IPS-18c (cell line): ENCODE measurements at regions not wholly inside any gene's neighbourhood (a gene's known extent, or its start where the extent isn't known, plus 50 kb on each side); places are given as distances from the start of the nearest gene placed in this dataset.
"Not testable (repeated sequence)": the region's sequence is repeated elsewhere in the genome, so short reads cannot be mapped to it uniquely, and the experiment has no call there.

Source experiments
- H3K4me3 ChIP-seq: 2 replicates; pipeline ENCODE4 v1.7.0; 2013; ENCODE audit warnings: low read depth, mild to moderate bottlenecking, low read length, moderate library complexity; ENCODE audit not compliant: insufficient read depth
- H3K9me3 ChIP-seq: one replicate; pipeline ENCODE4 v1.6.1; 2013; ENCODE audit warnings: mild to moderate bottlenecking, low read length, moderate library complexity; ENCODE audit not compliant: control insufficient read depth, insufficient read depth

DNA sequence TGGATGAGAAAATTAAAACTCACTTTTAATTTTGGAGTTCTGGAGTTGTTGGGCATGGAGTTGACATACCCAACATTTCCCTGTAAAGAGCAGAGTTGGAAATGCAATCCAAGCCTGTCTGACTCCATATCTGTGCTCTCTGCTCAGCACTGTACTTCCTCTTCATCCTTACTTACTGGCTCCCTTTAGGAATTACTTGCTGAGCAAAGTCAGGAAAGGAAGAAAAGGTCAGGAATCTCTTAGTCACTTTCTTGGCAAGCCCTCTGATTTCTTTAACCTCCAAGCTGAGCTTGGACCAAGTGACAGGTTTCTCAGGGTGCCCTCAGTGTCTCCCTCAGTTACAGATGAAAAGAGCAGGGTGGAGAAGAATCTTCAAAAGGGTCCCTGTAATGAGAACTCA is 501.5 kb downstream of the ZIC3 start:
- Histone ChIP-seq H3K9me3 (no peaks in the 10 kb centered on the region), H3K4me3 (no peak overlapping the region)

DNA sequence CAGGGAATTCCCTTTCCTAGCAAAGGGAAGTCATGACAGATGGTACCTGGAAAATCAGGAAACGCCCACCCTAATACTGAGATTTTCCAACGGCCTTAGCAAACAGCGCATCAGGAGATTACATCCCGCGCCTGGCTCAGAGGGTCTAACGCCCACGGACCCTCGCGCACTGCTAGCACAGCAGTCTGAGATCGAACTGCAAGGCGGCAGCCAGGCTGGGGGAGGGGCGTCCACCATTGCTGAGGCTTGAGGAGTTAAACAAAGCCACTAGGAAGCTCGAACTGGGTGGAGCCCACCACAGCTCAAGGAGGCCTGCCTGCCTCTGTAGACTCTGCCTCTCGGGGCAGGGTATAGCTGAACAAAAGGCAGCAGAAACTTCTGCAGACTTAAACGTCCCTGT is 507.7 kb downstream of the ZIC3 start:
- H3K4me3 ChIP-seq = no peak overlapping the region
- H3K9me3 ChIP-seq = peaks cover 3% of the 10 kb centered on the region

DNA sequence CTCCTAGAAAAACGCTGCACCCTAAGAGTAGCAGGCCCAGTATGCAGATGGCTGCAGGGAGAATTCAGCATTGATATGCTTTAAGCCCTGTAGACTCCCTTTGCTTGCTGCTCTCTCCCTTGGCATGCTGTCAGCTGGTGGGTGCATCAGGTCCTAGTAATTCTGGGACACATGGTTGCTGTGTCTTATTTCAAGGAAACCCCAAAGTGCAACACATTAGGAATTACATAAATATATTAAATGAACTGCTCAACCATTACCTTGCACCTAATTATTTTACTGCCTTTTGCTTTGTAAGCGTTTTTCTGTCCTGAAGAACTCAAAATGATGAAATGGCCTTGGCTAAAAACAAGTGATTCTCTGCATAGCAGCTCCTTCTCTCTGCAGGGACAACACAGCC is 516.3 kb downstream of the ZIC3 start:
- H3K4me3 ChIP-seq = no peak overlapping the region
- peaks cover 3% of the 10 kb centered on the region for H3K9me3 ChIP-seq

DNA sequence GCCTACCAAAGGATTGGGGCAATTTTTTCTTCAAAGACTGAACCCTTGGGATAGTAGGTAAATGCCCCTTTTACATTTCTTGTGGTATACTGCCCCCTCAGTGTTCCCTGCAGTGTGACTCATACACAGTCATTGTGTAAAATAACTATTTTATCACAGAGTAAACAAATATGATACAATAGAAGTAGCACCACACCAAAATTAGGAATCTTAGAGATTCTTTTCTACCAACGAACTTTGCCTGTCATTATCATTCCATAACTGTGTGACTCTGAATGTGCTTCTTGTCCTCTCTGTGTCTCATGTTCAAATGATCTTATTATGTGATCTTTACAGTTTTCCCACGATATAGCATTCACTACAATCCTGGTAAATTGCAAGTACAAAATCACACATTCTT is 517.0 kb downstream of the ZIC3 start:
- Histone ChIP-seq H3K4me3 (no peak overlapping the region), H3K9me3 (peaks cover 3% of the 10 kb centered on the region)

DNA sequence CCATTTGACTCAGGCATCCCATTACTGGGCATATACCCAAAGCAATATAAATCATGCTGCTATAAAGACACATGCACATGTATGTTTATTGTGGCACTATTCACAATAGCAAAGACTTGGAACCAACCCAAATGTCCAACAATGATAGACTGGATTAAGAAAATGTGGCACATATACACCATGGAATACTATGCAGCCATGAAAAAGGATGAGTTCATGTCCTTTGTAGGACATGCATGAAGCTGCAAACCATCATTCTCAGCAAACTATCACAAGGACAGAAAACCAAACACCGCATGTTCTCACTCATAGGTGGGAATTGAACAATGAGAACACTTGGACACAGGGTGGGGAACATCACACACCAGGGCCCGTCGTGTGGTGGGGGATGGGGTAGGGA is 545.0 kb downstream of the ZIC3 start:
- H3K9me3 ChIP-seq, H3K4me3 ChIP-seq: not testable (repeated sequence)

DNA sequence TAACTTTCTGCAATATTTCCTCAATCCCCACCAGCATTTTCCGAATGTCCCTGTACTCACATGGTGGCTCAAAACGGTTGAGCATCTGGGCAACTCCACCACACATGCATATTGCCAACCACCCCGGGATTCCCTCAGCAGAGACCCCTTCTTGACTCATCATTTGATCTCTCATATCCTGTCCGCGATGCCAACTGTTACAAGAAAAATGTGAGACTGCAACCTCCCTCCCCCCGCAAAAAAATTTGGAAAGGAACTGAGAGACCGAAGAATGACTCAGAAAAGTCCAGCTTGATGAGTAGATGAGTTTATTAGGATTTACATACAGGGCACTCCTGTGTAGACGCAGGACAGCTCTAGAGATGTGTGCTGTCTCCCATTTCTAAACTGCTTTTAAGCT is 561.4 kb downstream of the ZIC3 start:
- Histone ChIP-seq H3K4me3 (no peak overlapping the region), H3K9me3 (peaks cover 9% of the 10 kb centered on the region)

DNA sequence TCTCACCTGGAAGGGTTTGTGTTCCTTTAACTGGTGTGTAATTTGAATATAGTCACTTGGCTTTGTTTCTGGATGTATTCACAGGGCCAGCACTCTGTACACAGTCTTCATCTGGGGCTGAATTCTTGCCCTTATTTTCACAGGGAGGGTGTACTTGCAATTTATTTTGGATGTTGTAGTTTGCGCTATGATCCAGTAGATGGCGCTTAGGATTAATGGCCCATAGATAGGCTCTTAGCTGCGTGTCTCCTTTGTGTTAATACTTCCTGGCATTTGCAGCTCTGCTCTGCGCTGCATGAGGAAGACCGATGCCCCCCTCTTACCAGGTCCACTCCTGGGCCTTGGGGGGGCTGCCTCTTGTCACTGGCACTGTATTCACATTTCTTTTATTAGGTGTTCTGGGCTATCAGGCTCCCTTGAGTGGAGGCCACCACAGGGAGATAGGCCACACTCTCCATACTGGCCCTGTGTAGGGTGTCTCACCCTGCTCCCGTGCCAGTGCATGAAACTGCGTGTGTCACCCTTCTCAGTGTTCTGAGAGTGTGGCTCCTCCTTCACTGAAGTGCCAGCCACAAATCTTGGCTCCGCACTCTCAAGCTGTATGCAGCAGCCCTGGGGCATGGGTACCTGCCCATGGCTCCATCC is 562.2 kb downstream of the ZIC3 start:
- Histone ChIP-seq H3K9me3 (peaks cover 9% of the 10 kb centered on the region), H3K4me3 (no peak overlapping the region)

DNA sequence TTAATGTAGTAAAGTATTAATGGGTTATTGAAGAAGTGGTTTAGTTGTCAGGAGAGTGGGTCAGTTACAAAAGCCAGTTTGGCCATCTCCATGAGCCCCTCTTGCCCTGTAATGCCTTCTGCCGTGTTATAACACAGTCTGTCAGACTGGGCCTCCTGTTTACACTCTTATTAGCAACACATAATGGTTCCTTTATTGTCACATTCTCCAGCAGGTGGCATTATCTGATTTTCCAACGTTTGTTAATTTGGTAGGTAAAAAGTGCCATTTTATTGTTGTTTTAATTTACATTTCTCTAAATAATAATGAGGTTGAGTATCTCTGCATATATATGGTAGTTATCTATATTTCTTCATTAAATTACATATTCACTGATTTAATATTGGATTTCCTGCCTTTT is 560.8 kb downstream of the FGF13 start:
- Histone ChIP-seq H3K4me3 (no peak overlapping the region), H3K9me3 (no peaks in the 10 kb centered on the region)

DNA sequence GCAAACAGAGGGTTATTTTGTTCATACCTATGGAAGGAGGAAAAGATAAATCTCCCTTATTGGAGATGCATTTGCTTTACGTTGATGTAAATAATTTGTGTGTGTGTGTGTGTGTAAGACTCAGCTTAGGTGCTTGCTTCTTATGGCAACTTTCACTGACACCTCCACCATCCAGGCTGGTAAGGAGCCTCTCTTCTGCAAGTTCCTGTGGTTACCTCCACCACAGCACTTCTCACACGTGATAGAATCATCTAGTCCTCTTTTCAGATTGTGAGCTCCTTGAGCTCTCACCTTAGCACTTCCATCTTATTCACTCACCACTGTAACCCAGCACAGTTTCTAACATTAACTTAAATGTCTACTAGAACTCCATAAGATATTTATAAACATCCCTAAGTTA is 553.7 kb downstream of the FGF13 start:
- no peaks in the 10 kb centered on the region for H3K9me3 ChIP-seq
- H3K4me3 ChIP-seq = no peak overlapping the region

DNA sequence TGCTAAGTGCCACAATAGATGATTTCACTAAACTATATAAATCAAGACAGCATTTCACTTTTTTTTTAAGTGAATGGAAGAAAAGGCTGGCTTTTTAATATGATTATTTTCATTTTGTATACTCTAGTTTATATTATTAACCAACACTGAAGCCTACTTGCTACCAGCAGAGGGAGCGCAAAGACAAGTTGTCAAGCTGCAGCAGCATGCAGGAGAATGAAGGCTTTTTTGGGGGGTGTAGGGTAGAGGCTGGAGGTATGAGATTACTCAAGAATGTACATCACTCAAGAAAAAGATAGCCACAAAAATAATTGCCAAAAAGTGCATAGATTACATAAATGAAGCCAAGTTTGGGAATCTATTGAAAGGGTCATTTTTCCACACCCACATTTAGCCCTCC is 519.5 kb downstream of the FGF13 start:
- Histone ChIP-seq H3K4me3 (no peak overlapping the region), H3K9me3 (no peaks in the 10 kb centered on the region)

DNA sequence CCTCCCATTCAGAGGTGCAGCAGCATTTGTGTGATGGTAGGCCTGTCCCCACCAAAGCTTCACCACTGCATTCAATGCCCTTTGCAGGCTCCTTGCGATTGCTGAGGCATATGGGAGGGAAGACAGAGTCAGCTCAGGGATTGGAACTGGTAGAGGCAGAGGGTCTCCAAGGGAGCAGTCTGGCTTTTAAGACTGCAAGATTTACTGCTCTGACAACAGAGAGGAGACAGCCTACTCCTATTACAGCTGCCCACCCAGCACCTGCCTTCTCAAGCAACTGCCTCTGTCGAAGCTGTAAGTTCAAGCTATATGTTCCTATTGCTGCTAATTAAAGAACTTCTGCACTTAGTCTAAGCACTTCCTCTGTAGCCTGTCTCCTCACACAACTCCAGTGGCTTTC is 481.8 kb downstream of the FGF13 start:
- Histone ChIP-seq H3K4me3 (no peak overlapping the region), H3K9me3 (peaks cover 9% of the 10 kb centered on the region)

DNA sequence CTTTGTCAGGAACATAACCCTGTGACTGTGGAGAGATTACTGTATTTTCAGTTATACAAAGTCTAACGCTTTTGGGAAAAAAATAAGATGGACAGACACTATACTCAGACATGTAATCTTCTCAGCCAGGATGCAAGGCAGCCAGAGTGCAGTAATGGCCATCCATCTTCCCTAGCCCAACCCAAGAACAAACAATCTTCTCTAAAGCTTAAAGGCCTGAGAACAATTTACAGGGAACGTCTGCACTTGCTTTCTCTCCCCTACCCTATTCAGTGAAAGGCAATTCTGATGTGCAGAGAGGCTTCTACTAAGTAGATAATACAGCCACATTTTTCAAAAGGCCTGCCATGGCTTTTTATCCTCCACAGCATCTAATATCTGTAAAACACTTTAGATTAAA is 471.3 kb downstream of the FGF13 start:
- H3K4me3 ChIP-seq = no peak overlapping the region
- peaks cover 3% of the 10 kb centered on the region for H3K9me3 ChIP-seq

DNA sequence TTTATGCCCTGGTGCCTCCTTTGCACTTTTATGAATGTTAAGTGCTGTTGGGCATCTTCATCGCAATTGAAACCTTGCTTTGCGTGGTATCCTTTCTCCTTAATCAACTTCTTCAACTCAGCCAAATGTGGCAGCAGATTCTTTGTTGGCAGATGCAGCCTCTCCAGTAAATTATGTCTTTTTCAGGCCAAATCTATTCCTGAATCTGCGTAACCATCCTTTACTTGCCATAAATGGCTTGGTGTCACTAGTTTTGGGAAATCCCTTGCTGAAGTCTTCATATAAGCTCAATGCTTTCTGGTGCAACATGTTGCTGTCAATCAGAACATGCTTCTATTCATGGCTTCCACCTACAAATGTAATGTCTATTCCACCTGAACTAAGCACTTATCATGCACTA is 457.5 kb downstream of the FGF13 start:
- H3K4me3 ChIP-seq = no peak overlapping the region
- no peaks in the 10 kb centered on the region for H3K9me3 ChIP-seq

DNA sequence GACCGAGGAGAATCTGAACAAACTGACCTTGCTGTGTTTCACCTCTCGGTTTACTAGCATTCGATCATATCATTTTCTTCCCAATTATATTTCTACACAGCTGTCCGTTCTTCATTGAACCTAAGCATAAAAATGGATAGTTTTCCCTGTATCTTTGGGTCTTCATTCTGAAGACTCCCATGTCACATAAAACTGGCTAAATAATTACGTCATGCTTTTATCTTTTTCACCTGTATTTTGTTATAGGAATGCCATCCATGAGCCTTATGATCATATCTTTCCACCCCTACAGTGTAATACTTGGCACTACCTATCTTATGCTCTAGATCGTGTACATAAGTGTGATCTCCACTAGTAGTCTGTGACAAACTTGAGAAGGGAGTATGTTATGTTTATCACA is 456.1 kb downstream of the FGF13 start:
- Histone ChIP-seq H3K4me3 (no peak overlapping the region), H3K9me3 (no peaks in the 10 kb centered on the region)

DNA sequence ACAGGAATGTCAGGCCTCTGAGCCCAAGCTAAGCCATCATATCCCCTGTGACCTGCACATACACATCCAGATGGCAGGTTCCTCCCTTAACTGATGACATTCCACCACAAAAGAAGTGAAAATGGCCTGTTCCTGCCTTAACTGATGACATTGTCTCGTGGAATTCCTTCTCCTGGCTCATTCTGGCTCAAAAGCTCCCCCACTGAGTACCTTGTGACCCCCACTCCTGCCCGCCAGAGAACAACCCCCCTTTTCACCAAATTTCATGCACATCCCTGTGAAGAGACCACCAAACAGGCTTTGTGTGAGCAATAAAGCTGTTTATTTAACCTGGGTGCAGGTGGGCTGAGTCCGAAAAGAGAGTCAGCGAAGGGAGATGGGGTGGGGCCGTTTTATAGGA is 447.4 kb downstream of the FGF13 start:
- H3K4me3 ChIP-seq, H3K9me3 ChIP-seq: not testable (repeated sequence)

DNA sequence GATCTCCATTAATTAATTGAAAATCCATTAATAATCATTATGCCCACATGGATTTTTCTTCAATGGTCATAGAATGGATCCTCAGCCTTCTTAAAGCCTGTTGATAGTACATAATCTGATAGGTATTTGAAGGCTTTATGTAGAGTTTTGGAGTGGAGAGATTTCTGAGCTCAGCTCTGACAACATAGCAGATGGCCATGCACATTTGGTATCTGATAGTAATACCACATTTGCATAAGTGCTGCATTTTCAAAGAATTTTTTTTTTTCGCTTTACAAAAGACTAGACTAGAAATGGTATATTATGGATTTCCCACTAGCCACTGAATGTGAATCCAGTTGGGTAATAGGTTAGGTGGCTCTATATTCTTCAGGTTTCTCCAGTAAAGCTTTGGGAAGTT is 440.6 kb downstream of the FGF13 start:
- Histone ChIP-seq H3K9me3 (peaks cover 3% of the 10 kb centered on the region), H3K4me3 (no peak overlapping the region)

DNA sequence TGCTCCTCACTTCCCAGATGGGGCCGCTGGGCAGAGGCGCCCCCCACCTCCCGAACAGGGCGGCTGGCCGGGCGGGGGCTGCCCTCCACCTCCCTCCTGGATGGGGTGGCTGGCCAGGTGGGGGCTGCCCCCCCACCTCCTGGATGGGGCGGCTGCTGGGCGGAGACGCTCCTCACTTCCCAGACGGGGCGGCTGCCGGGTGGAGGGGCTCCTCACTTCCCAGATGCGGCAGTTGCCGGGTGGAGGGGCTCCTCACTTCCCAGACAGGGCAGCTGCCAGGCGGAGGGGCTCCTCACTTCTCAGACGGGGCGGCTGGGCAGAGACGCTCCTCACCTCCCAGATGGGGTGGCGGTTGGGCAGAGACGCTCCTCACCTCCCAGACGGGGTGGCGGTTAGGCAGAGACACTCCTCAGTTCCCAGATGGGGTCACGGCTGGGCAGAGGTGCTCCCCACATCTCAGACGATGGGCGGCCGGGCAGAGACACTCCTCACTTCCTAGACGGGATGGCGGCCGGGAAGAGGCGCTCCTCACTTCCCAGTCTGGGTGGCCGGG is 428.8 kb downstream of the FGF13 start:
- H3K4me3 ChIP-seq, H3K9me3 ChIP-seq: not testable (repeated sequence)

DNA sequence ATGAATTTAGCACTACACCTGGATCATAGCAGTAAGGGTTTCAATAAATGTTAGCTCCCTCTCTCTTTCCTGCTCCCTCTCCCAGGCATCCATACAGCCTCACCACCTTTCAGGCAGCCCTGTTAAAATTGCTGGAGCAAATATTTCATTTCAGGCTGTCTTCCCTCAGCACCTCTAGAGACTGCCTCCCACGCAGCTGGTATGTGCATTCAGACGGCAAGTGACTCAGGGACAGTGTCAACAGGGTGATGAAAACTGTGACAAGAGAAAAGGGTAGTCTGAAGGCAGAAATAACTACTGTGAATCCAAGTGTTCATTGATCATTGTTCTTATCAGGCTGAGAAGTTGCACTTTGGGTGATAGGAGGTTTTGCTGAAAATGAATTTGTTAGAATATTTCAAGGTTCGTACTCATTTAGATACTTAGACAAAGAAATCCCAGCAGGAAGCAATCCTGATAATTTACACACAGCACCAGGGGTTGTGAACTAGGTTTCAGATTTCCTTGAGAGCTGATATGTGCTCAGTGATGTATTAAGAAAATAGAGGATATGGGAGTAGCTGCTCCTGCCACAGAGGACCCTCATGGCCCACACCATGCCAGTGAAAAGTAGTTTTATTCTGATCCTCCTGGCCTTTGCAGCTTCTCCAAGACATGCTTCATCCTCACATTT is 424.2 kb downstream of the FGF13 start:
- Histone ChIP-seq H3K4me3 (no peak overlapping the region), H3K9me3 (no peaks in the 10 kb centered on the region)

DNA sequence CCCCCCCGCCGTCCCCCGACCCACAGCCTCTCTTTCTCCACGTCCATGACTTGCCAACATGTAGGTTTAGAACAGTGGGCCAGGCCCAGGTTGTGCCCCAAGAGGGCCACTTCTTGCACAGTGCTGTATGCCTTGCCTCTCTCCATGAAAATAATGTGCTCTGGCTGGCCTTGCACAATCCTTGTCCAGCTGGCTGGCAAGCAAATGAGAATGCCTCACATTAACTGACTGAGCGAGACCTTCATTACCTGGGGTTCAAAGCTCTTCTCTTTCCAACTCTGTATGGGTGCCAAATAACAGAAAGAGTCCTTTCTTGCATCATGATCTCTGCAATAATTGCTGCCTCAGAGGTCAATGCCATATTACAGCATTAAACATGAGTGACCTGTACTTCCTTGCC is 416.6 kb downstream of the FGF13 start:
- H3K9me3 ChIP-seq = no peaks in the 10 kb centered on the region
- no peak overlapping the region for H3K4me3 ChIP-seq
